Right lobe of liver (tissue), 4 donors: ENCODE measurements at regions not wholly inside any gene's neighbourhood (a gene's known extent, or its start where the extent isn't known, plus 50 kb on each side); places are given as distances from the start of the nearest gene placed in this dataset.

ENCODE experiments used
- CTCF ChIP-seq, 4 donors: fragments of 200-600 bp in 3 of 4; fragments of 450-650 bp in 1 of 4; IDR thresholded peaks; one replicate each; pipeline versions ENCODE4 v1.5.1 to v1.8.0; 2016 to 2022; ENCODE audit warnings: antibody characterized with exemption in 4 of 4, mild to moderate bottlenecking in 2 of 4
- POLR2A ChIP-seq: fragments of 450-650 bp; IDR thresholded peaks from one replicate; pipeline ENCODE4 v1.6.1; 2017; ENCODE audit warnings: antibody characterized with exemption, mild to moderate bottlenecking
- donor health status: DM: no; HTN: no; CAD: no.
- donor health status: DM: no; HTN: no; CAD: no.
- donor health status: DM: no; HTN: yes; CAD: no.

GRCh38 chr4:24451870-24452269 lies 132.5 kb downstream of the DHX15 start:
- TF ChIP-seq CTCF (IDR thresholded peaks at IDR 0.05), result no peak
- TF ChIP-seq POLR2A, result no peak
